HG03565 (cell line): ENCODE measurements at regions not wholly inside any gene's neighbourhood (a gene's known extent, or its start where the extent isn't known, plus 50 kb on each side); places are given as distances from the start of the nearest gene placed in this dataset.
A peak's percentile ranks its signal among the peaks of the same experiment; 100 is the strongest.

ENCODE experiments used
- ATAC-seq: cut with Tn5 transposase; IDR thresholded peaks from one replicate; pipeline ENCODE4 v1.9.1; 2021; ENCODE audit warnings: mild to moderate bottlenecking, moderate library complexity; ENCODE audit not compliant: unreplicated experiment

GRCh38 chr5:124920909-124921666 is 174.6 kb upstream of the ZNF608 start:
- peak; percentile 81 for ATAC-seq

- peak; percentile 9 for ATAC-seq
Measured at GRCh38 chr5:124921694-124922093, 175.3 kb upstream of the ZNF608 start.

GRCh38 chr5:124922255-124922975 is 176.0 kb upstream of the ZNF608 start:
- ATAC-seq = no peak

- no peak for ATAC-seq
Measured at GRCh38 chr5:124923131-124923530, 176.7 kb upstream of the ZNF608 start.

- no peak for ATAC-seq
Measured at GRCh38 chr5:124924729-124925128, 178.3 kb upstream of the ZNF608 start.

GRCh38 chr5:124927735-124928134 is 181.3 kb upstream of the ZNF608 start:
- ATAC-seq = no peak

- ATAC-seq = no peak
Measured at GRCh38 chr5:124929000-124929399, 182.6 kb upstream of the ZNF608 start.

- ATAC-seq = no peak
Measured at GRCh38 chr5:124932791-124933600, 186.6 kb upstream of the ZNF608 start.

GRCh38 chr5:124935065-124935464 is 188.6 kb upstream of the ZNF608 start:
- peak; percentile 77 for ATAC-seq

GRCh38 chr5:124936626-124936933 is 190.1 kb upstream of the ZNF608 start:
- peak; percentile 47 for ATAC-seq

- no peak for ATAC-seq
Measured at GRCh38 chr5:124941051-124942049, 194.9 kb upstream of the ZNF608 start.

- no peak for ATAC-seq
Measured at GRCh38 chr5:124948062-124948753, 201.8 kb upstream of the ZNF608 start.

GRCh38 chr5:124948754-124949275 is 202.4 kb upstream of the ZNF608 start:
- ATAC-seq = no peak

GRCh38 chr5:124949862-124950261 is 203.4 kb upstream of the ZNF608 start:
- no peak for ATAC-seq

- no peak for ATAC-seq
Measured at GRCh38 chr5:124951105-124951504, 204.7 kb upstream of the ZNF608 start.

GRCh38 chr5:124951661-124952060 is 205.2 kb upstream of the ZNF608 start:
- peak; percentile 78 for ATAC-seq

- peak; percentile 85 for ATAC-seq
Measured at GRCh38 chr5:124952079-124952478, 205.6 kb upstream of the ZNF608 start.

- ATAC-seq = peak; percentile 39
Measured at GRCh38 chr5:124952566-124952965, 206.1 kb upstream of the ZNF608 start.

- no peak for ATAC-seq
Measured at GRCh38 chr5:124954784-124955183, 208.3 kb upstream of the ZNF608 start.
